ENCODE measurements at regions not wholly inside any gene's neighbourhood (a gene's known extent, or its start where the extent isn't known, plus 50 kb on each side); places are given as distances from the start of the nearest gene placed in this dataset.

- H3K79me1 ChIP-seq (ENCODE audit: low read depth, low read length) = no peaks in the 10 kb centered on the region
- no peaks in the 10 kb centered on the region for H4K20me1 ChIP-seq (replicated peaks in 1 of 2; ENCODE audit: control insufficient read depth in 1 of 2, insufficient read depth in 2 of 2, low read length in 2 of 2)
- H3K9ac ChIP-seq (replicated peaks in 1 of 4; ENCODE audit: extremely low read depth in 1 of 4, low read depth in 3 of 4, low read length in 3 of 4) = no peak overlapping the region
- no peak for FAIRE-seq
- H2BK20ac ChIP-seq (ENCODE audit: low read length) = no peak overlapping the region
- H4K8ac ChIP-seq (ENCODE audit: extremely low read depth, insufficient read depth, low read length) = no peak overlapping the region
- no peak for DNase-seq (ENCODE audit: low read depth in 1 of 2, low spot score in 2 of 2)
- POLR2A ChIA-PET (ENCODE audit: partially characterized antibody) = no interaction called here
- no peaks in the 10 kb centered on the region for H3K9me3 ChIP-seq (ENCODE audit: insufficient read depth in 2 of 2, low read depth in 1 of 2, low read length in 1 of 2)
- CTCF ChIA-PET (ENCODE audit: partially characterized antibody) = interaction anchor here (0.6 kb wide), 1 partner anchor 698 kb away, joined by 3 read pairs; no protein-coding TSS in a partner anchor
- no peaks in the 10 kb centered on the region; the same call in 1 of the 2 replicates for H3K23me2 ChIP-seq (ENCODE audit: low read depth, low read length)
- no peak overlapping the region for H2BK5ac ChIP-seq (ENCODE audit: low read depth, low read length)
- H4K5ac ChIP-seq (ENCODE audit: insufficient read length, low read depth, low read length) = no peak overlapping the region
- H3K4me3 ChIP-seq (ENCODE audit: extremely low read depth in 1 of 4, insufficient read depth in 2 of 4, low read depth in 3 of 4, low read length in 4 of 4) = no peak overlapping the region
- H3K27ac ChIP-seq (ENCODE audit: low read depth, low read length) = no peak overlapping the region
- TF ChIP-seq BCL11A (IDR thresholded peaks at IDR 0.05; ENCODE audit: low read depth in 2 of 2, low read length in 2 of 2) (no peak), MAFK (IDR thresholded peaks at IDR 0.05; ENCODE audit: low read depth, low read length) (no peak), CBX5 (IDR thresholded peaks at IDR 0.05; ENCODE audit: low read depth, low read length) (no peak), TAF1 (IDR thresholded peaks at IDR 0.05; ENCODE audit: low read depth, low read length) (no peak)
- TF ChIP-seq, protein P1, sequence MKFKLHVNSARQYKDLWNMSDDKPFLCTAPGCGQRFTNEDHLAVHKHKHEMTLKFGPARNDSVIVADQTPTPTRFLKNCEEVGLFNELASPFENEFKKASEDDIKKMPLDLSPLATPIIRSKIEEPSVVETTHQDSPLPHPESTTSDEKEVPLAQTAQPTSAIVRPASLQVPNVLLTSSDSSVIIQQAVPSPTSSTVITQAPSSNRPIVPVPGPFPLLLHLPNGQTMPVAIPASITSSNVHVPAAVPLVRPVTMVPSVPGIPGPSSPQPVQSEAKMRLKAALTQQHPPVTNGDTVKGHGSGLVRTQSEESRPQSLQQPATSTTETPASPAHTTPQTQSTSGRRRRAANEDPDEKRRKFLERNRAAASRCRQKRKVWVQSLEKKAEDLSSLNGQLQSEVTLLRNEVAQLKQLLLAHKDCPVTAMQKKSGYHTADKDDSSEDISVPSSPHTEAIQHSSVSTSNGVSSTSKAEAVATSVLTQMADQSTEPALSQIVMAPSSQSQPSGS (IDR thresholded peaks at IDR 0.05; ENCODE audit: low read length) = no peak
- TF ChIP-seq, protein P2, sequence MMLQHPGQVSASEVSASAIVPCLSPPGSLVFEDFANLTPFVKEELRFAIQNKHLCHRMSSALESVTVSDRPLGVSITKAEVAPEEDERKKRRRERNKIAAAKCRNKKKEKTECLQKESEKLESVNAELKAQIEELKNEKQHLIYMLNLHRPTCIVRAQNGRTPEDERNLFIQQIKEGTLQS (IDR thresholded peaks at IDR 0.05; ENCODE audit: insufficient read depth, low read depth, low read length) = no peak
- TF ChIP-seq, protein P3, sequence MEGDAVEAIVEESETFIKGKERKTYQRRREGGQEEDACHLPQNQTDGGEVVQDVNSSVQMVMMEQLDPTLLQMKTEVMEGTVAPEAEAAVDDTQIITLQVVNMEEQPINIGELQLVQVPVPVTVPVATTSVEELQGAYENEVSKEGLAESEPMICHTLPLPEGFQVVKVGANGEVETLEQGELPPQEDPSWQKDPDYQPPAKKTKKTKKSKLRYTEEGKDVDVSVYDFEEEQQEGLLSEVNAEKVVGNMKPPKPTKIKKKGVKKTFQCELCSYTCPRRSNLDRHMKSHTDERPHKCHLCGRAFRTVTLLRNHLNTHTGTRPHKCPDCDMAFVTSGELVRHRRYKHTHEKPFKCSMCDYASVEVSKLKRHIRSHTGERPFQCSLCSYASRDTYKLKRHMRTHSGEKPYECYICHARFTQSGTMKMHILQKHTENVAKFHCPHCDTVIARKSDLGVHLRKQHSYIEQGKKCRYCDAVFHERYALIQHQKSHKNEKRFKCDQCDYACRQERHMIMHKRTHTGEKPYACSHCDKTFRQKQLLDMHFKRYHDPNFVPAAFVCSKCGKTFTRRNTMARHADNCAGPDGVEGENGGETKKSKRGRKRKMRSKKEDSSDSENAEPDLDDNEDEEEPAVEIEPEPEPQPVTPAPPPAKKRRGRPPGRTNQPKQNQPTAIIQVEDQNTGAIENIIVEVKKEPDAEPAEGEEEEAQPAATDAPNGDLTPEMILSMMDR (IDR thresholded peaks at IDR 0.05; ENCODE audit: control extremely low read depth in 1 of 3, insufficient read depth in 1 of 3, low read depth in 1 of 3, low read length in 3 of 3) = no peak
- no peaks in the 10 kb centered on the region for H3K27me3 ChIP-seq (replicated peaks in 1 of 4; ENCODE audit: control insufficient read depth in 3 of 4, extremely low read depth in 1 of 4, insufficient read depth in 3 of 4, low read length in 3 of 4)
- H3K56ac ChIP-seq (replicated peaks; ENCODE audit: insufficient read length, low read depth, low read length) = no peak overlapping the region
- H3K4me1 ChIP-seq (replicated peaks in 1 of 4; ENCODE audit: control insufficient read depth in 3 of 4, insufficient read depth in 4 of 4, low read length in 3 of 4) = no peaks in the 10 kb centered on the region
- WGBS, 2 experiments (ENCODE audit: extremely low coverage in 1 of 2, insufficient coverage in 1 of 2, insufficient read length in 1 of 2, insufficient replicate concordance in 2 of 2, low coverage in 1 of 2, low lambda C conversion rate in 2 of 2, missing lambda C conversion rate in 1 of 2) = 84% methylated on average over 2 of the region's 2 CpGs; no CpG with 5 or more reads in 1 of the 2 experiments
- H2BK120ac ChIP-seq (replicated peaks; ENCODE audit: low read depth, low read length) = no peak overlapping the region
- no peaks in the 10 kb centered on the region for H3K36me3 ChIP-seq (ENCODE audit: control insufficient read depth in 2 of 4, insufficient read depth in 4 of 4, low read length in 3 of 4)
- no peak overlapping the region for H2BK15ac ChIP-seq (ENCODE audit: low read length)
- H3K79me2 ChIP-seq (ENCODE audit: control insufficient read depth in 1 of 2, insufficient read depth in 2 of 2, low read length in 2 of 2) = no peaks in the 10 kb centered on the region
- H2AFZ ChIP-seq (ENCODE audit: low read length) = no peak overlapping the region
- no peak overlapping the region for H3K4ac ChIP-seq (replicated peaks; ENCODE audit: insufficient read length, low read depth, low read length)
- no peak overlapping the region for H3K4me2 ChIP-seq (ENCODE audit: insufficient read depth in 1 of 2, low read depth in 2 of 2, low read length in 2 of 2)
- H3K14ac ChIP-seq (ENCODE audit: insufficient read length) = no peak overlapping the region
- H3K18ac ChIP-seq (ENCODE audit: extremely low read depth, low read length) = no peak overlapping the region
- no peak overlapping the region for H2BK12ac ChIP-seq (ENCODE audit: low read depth, low read length)
- no peak overlapping the region for H2AK5ac ChIP-seq (ENCODE audit: low read depth, low read length)
- H3K23ac ChIP-seq (ENCODE audit: insufficient read length) = no peak overlapping the region
- no peak overlapping the region for H4K91ac ChIP-seq (replicated peaks; ENCODE audit: insufficient read length, low read length)
Measured at GRCh38 chr12:115096588-115097397, 412.8 kb upstream of the TBX3 start.

All from H1 (cell line).